OCI-M1 (cell line): ENCODE measurements at regions not wholly inside any gene's neighbourhood (a gene's known extent, or its start where the extent isn't known, plus 50 kb on each side); places are given as distances from the start of the nearest gene placed in this dataset.

Experiments
- DNase-seq: peaks from one replicate; lab custom pipeline; 2025; lab: John Stamatoyannopoulos, UW

DNA sequence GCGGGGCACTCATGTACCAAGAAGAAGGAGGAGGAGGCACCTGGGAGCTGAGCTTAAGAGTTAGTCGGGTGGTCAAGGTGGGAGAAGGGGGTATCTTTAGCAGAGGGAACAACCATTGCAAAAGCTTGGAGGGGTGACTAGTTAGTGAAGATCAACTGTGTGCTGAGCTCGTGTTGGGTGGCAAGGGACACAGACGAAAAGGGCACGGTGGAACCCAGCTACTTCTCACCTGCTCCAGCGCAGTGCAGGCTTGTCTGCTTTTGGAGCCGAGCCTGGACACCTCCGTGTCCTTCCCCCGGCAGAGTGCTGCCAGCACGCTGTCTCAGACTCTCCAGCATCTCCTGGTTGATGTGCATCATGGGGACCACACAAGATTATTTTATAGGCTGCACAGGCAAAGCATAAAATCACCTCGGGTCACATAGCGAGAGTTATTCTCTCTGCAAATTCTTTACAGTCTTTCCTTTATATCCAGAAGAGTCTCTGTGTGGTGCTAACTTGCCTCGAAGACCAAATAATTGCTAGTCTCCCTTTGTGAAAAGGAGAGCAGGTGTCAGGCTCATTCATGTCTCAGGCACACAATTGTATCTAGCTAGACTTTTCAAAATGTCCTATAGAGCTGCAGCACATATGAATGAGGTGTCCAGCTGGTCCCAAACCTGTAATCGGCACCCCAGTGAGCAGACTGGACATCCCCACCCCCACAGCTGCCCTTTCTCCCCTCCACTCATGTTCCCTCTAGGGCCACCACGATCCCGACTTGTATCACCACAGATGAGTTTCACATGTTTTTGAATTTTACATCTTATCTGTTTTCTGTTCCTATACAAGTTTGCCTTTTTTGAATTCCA is 123.4 kb downstream of the CEBPB start:
- DNase-seq: no peak

DNA sequence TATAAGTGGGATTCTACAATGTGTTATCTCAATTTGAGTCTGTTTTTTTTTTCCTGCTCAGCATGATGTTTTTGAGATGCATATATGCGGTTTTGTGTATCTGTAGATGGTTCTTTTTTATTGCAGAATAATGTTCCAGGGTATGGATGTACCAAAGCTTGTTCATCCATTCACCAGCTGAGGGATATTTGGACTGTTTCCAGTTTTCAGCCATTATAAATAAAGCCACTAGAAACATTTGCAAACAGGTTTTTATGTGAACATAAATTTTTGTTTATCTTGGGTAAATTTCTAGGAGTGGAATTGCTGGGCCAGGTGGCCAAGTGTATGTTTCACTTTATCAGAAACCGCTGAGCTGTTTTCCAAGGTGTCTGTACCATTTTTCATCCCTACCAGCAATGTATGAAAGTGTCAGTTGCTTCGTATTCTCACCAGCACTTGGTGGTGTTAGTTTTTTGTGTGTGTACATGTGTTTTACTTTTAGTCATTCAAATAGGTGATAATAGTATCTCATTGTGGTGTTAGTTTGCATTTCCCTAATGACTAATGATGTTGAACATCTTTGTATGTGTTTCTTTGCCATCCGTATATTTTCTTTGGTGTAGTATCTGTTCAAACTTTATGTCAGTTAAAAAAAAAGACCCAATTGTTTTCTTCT is 124.2 kb downstream of the CEBPB start:
- no peak for DNase-seq

DNA sequence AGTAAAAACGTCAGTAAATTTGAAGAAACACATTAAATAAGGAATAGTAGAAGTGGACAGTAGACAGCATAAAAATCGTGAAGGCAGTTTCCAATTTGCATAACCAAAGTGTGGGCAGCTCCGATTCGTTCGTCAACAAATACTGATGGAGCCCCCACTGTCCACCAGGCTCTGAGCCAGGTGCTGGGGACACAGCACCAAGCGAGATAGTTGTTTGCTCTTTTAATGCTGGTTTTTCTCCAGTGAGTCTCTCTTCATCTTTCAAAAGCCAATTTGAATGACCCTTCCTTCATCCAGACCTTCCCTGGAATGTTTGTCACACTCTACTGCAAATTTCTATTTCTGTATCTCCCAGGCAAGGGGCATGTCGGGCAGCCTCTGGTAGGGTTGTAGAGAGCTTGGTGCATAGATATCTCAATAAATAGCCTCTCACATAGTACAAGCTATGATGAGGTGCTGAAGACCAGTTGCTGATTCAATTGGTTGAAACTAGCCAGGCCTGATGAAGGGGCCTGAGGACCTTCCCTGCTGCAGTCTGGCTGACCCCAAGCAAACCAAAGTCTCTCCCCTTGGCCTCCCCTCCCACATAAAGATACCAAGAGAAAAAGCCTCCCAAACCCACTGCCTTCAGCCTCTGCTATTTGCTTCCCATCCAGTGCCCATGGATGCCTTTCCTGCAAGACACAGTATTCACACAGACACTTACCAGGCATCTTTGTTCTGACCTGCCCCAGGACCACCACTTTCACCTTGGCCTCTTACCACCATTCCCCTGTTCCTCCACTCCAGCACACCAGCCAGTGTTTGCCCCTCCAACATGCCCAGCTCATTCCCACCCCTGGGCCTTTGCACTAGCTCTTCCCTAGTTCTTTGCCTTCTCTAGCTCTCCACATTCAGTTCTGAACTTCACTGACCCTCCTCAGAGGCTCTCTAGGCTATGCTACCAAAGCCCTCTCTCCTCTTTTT is 125.2 kb downstream of the CEBPB start:
- DNase-seq: no peak

DNA sequence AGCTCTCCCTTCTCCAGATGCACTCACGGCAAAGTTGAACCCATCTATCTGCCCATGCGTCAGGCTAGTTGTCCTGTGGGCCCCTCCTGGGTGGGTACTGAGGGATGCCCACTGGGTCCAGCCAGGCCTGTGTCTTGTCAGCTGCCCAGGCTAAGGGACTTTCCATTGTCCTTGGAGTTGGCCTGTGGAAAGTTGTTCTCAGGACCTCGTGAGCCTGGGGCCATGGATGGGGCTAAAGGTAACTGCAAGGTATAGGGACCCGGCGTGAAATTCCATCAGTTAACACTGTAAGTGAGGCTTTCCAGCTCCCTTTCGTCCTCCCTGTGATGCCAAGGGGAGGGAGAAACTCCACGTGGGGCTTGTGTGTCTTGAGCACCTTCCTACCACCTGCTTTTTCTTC is 126.5 kb downstream of the CEBPB start:
- no peak for DNase-seq

DNA sequence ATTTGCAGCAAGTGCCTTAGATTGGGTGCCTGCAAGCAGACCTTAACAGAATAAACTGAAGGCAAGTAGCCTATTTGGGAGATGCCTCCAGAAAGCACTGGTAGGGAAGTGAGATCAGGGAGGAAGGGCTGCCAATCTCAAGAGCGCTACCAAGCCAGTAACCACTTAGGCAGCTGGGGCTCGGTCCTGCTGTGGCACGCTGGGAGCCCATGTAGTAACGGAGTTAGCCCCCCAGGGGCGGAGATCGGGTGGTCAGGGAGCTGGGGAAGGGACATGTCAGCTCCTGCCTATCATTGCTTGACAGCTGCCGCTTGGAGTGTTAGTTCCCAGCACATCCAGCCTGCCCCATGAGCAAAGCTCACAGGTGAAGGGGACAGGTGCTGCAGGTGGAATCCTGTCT is 127.0 kb downstream of the CEBPB start:
- no peak for DNase-seq

DNA sequence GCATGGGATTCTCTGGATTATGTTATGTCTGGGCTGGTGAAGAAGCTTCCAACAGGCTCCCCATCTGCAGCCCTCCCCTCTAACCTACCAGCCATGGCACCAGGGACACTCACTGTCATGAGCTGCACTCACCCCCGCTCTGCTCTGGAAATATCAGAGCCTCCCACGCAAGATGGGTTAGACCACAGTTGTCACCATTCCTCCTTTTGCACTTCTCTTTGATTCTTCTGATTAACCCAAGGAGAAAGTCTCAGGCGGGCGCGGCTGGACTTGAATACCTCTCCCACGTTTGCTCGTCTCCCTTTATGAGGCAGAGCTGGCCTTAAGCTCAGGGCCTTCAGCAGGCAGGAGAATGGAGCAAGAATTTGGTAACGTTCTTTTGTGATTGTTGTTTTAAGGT is 128.1 kb downstream of the CEBPB start:
- peak; percentile 63 for DNase-seq

DNA sequence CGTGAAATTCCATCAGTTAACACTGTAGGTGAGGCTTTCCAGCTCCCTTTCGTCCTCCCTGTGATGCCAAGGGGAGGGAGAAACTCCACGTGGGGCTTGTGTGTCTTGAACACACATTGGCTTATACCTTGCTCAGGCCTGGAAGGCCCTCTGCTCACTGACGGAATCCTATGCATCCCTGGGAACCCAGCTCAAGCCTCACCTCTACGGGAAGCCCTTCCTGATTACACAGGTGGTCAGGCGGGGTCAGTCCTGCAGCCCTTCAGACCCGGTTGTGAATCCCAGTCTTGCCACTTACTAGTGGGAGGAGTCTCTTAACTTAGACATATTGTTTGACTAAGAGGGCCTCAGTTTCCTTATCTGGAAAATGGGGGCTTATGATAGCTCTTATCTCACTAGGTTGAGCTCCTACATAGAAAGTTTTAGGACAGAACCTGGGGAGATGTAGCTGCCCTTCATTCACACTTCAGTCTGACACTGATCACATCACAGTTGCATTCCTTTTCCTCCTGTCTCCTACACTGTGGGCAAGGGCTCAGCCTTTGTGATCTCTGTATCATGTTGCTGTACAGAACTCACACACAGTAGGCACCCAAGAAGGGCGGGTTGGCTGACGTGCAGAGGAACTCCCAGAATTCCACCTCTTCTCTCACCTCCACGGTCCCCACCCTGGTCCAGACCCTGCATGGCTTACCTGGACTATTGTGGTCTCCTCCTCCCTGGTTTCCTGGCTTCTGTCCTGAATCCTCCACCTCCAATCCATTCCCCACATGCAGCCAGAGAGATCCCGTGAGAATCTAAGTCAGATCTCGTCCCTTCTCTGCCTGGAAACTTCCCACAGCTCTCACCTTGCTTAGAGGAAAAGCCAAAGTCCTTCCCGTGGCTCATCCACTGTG is 129.6 kb downstream of the CEBPB start:
- DNase-seq: no peak

DNA sequence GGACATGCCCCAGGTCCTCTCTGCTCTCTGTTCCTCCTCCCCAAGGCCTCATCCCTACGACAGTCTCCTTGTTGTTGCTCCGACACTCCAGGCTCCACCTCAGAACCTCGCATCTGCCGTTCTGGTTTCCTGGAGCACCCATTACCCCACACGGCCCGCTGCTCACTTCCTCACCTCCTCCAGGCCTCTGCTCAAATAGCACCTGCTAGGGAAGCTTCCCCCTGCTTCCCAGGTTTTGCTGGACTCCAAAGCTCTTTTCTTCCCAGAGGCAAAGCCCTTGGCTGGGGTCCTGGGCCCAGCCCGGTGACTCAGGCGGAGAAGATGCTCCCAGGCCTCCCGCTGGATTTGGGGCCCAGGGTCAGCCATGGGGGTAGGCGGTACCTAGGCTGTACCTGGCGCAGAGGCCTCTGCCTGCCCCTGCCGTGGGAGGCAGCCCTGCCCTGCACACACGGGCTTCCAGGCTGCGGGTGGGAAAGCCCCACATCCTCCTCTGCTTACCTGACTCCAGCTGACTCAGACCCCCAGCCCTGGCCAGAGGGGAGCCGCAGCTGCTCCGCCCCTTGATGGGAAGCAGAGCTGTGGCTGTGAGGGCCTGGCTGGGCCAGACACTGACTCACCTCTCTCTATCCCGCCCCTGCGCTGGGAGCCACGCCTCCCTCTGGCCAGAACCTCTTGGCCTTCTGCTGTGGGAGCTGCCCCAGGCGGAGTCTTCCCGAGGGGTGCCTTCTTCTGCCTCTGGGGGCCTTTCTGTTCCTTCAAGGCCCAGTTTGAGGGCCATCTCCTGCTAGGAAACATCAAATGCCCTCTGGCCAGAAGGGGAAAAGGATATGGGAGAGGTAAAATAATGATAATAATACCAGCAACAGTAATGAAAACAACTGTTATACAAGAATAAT is 130.5 kb downstream of the CEBPB start:
- peak; percentile 71 for DNase-seq

DNA sequence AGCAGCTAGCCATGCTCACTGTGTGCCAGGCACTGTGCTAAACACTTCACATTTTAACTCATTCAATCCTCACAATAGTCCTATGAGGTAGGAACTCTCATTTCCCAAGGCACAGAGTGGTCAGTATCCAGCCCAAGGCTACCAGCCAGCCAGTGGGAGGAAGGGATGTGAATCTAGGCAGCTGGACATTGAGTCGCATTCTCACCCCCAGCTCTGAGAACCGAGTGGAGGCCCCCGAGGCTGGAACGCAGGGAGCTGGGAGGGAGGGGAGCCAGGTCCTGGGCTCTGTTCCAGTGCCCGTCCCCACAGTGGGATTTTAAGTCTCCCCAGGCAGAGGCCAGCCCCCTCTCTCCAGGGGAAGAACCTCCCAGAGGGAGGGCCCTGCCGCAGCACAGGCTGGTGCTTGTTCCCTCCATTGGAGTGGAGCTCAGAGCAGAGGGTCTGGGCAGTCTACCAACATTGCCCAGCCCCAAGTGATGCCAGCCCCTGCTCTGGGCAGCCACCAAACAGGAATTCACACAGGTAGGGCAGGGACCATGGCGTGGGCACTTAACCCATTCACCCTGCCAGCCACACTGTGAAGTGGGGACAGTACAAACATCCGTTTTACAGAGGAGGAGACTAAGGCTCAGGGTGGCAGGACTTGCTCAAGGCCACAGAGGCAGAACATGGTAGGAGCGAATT is 131.3 kb downstream of the CEBPB start:
- DNase-seq: no peak

DNA sequence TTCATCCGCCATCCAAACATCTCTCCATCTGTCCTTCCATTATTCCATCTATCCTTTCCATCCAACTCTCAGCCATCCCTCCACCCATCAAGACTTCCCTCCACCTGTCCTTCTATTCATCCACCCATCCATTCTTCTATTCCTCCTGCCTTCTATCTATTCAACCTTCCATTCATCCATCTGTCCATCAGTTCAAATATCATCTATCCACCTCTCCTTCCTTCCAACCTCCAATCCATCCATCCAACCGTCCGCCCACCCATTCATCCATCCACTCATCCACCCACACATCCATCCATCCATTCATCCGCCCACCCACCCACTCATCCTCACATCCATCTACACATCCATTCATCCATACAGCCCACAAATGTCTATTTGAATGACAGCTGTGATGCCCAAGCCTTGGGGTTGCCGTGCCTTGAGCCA is 132.1 kb downstream of the CEBPB start:
- DNase-seq: no peak

DNA sequence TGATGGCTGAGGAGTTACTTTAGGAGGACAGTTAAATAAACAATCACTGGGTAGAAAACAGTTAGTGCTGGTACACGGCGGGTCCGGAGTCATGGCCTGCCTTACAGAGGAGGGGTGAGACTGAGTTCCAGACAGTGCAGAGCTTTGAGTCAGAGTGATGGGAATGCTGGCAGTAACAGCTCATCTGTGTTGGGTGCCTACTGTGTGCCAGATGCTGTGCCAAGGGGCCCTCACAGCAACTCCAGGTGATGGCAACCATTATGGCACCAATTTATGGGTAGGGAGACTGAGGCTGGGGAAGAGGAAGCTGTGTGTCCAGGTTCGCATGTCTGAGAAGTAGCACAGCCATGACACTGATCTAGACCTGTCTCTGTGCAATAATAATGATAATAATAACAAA is 132.6 kb downstream of the CEBPB start:
- DNase-seq: no peak

DNA sequence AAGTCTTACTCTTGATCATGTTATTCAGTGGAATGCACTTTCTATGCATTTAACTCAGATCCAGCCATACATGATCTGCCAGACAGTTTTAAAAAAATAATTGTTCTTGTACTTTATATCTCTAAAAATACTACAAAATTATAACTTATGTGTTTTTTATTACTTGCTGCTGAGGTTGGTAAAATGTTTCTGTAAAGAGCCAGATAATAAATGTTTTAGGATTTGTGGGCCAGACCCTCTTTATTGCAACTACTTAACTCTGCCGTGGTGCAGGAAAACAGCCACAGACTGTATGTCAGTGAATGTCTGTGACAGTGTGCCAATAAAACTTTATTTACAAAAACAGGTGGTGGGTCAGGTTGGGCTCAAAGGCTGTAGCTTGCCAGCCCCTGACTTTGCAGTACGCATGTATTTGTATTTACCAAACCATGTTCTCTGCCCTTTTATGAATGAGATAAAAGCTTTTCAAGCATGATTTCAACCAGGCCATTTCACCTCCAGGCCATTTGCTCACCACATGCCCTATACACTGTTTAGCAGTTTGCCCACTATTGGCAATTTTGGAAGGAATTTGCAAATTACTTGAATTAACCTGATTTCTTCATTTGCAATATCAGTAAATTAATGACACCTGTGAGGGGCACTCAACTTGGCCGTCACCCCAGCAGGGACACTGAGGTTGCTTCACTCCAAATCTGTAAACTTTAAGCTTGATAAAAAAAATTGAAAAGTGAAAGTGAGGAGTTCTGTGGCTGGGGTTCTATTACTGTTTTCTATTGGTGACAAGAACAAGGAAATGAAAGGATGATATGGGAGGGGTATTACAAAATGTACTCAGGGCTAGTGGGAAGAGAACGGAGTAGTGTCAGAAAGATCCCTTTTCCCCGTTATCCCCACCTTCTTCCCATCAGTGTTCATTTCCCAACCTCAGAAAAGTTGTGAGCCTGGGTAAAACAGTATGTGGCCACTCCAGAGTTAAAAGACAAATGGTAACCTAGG is 133.4 kb downstream of the CEBPB start:
- peak; percentile 18 for DNase-seq

DNA sequence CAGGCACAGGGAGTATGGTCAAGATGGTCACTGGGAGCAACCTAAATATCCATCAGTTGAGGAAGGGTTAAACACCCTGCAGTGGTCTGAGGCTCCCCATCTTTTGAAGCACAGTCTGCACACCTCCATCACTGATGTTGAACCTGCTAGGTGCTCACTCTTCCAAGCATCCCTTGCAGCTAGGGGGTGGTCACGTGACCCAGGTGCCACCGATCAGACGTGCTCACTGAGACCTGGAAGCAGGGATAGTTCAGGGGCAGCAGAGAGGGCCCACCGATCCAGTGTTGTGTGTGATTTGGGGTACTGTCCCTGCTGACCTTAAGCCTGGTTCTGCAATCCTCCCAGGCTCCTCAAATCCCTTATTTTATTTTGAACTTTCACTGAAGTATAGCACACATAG is 134.6 kb downstream of the CEBPB start:
- DNase-seq: no peak

DNA sequence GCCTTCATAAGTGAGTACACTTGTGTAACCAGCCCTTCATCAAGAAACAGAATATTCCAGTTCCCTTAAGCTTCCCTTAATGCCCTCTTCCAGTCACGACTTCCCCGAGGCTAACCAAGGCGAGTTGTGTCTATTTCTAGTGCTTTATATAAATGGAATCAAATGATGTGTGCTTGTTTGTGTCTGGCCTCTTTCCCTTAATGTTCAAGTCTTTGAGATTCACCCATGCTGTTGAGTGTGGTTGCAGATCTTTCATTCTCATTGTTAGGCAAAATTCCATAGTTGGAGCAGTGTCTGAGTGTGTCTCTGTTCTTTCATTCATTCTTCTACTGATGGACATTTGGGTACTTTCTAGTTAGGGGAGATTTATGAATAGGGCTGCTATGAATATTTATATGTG is 135.0 kb downstream of the CEBPB start:
- DNase-seq: no peak

DNA sequence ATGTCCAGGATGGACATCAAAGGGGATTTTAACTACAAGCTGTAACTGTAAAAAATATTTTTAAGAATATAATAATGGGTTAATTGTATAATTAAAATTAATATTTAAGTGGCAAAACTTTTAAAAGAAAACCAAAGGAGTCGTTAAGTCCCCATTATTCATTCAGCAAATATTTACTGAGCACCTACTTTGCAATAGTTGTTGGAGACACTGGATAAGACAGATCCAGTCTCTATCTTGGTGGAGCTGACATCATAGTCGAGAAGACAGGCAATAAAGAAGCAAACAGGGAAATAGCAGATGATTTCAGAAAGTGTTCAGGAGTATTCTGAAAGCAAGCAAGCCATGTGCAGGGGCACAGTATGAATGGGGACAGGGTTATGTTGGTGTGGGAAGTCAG is 137.0 kb downstream of the CEBPB start:
- no peak for DNase-seq

DNA sequence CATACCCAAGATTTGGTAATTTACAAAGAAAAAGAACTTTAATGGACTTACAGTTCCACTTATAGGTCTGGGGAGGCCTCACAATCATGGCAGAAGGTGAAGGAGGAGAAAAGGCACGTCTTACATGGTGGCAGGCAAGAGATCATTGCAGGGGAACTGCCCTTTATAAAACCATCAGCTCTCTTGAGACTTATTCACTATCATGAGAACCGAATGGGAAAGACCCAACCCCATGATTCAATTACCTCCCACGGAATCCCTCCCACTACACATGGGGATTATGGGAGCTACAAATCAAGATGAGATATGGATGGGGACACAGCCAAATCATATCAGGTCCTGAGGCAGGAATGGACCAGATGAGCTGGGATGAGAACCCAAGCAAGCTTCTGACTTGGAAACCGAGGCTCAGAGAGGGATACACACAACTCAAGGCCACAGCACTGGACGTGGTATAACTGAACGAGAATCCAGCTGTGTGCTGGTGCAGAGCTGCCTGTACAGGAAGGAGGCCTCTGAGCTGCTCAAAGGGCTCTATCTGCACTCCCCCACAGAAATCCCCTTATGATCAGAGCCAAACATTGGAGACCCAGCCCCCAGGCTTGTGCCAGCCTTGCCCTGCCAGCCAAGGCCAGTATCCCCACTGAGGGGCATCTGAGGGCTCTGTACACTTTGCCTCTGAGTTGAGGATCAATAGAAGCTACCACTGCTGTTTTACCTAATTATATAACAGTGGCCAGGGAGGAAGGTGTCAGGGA is 137.8 kb downstream of the CEBPB start:
- no peak for DNase-seq

DNA sequence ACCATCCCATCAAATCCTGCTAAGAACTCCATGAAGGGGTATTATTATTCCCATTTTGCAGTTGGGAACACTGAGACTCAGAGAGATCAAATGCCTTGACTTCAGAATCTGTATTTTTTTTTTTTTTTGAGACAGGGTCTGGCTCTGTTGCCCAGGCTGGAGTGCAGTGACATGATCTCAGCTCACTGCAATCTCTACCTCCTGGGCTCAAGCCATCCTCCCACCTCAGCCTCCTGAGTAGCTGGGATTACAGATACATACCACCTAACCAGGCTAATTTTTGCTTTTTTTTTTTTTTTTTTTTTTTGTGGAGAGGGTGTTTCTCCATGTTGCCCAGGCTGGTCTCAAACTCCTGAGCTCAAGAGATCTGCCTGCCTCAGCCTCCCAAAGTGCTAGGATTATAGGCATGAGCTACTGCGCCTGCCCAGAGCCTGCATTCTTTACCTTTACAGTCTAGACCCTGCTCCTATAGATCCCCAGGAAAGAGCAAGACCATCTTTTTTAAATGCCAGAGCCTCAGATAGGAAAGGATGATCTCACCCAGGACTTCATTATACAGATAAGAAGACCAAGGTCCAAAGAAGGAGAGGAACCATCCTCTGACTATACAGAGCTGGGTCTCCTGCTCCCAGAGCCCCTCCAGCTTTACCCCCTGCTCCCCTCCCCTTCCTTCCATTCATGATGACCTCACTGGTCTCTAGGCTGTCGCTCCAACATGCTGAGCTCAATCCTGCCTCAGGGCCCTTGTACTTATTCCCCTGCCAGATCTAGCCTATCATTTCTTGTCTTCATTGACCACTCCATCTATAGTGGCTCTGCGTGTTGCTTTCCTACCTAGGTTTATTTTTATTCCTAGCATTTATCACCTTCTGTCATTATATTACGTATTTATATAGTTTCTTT is 138.6 kb downstream of the CEBPB start:
- no peak for DNase-seq
